DMS153 (cell line): ENCODE measurements at regions not wholly inside any gene's neighbourhood (a gene's known extent, or its start where the extent isn't known, plus 50 kb on each side); places are given as distances from the start of the nearest gene placed in this dataset.

Source experiments
- DNase-seq: peaks from one replicate; lab custom pipeline; 2025; lab: John Stamatoyannopoulos, UW

DNA sequence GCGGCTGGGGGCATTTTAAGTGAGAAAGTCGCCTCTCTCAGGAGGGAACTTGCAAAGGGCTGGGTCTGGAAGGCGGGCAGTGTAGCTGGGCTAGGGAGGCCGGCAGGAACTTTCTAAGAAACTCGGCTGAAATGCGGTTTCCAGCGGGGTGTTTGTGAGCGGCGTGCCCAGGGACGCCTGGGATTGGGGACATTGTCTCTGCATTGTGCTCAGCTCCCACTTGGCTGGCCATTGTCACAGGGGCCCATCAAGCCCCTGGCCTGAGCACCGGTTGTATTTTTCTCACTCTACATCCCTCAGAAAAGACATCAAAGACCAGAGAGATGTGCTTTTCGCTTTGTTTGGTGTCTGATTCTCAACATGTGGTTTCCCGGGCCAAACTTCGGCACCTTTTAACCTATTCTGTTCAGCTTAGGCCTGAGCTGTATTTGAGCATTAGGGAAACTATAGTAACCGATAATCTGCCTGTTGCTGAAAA lies 291.1 kb upstream of the IRX3 start:
- DNase-seq: no peak

DNA sequence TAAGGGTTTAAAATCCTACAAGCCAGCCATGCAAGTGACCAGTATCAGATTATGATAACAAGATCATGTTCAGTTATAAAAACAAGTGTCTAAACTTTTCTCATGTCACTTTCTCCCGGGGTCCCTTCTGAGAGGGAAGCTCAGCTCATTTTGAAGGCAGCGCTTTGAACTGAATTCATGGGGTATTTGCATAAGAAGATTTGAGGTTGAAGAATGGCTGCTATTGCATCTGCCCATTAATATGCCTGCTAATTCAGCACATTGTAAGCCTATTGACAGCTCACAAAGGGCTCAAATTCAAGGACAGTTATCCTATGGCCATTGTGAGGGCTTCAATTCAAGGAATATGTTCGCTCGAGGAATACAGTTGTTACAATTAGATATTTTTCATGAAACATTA lies 290.2 kb upstream of the IRX3 start:
- no peak for DNase-seq

DNA sequence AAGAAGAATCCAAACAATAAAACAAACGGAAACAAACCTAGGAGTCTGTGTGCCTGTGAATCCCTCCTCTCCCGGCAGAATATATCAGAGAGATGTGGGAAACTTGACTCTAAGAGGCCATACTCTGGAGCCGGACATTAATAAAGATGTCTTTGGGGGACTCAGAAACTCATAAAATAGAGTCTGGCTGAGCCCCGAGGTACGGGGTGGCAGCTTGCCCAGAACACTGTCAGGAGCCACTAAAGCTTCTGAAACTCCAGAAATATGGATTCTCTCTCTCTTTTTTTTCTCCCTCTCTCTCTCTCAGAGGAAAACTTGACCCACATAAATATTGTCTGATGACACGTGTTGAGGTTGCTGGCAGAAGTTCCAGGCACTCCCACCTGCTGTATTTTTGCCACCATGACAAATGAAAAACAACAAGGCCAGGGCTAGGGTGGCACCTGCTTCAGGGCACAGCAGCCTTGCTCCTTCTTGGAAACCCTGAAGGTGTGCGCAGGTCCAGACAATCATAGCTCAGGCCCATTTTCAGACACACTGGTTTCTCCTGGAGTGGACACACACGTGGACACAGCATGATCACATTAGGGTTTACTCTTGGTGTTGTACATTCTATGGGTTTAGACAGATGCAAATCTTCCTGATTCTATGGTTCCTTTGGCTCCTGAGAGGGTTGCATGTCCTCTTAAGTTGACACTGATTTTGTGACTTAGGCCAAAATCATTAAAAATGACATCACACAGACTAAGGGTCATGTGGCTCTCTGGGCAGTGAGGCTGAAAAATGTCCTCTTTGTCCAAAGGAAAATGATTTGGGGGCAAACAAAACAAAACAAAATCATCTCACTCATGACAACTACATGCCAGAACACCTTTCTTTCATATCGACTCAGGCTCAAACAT lies 282.6 kb upstream of the IRX3 start:
- DNase-seq: no peak

DNA sequence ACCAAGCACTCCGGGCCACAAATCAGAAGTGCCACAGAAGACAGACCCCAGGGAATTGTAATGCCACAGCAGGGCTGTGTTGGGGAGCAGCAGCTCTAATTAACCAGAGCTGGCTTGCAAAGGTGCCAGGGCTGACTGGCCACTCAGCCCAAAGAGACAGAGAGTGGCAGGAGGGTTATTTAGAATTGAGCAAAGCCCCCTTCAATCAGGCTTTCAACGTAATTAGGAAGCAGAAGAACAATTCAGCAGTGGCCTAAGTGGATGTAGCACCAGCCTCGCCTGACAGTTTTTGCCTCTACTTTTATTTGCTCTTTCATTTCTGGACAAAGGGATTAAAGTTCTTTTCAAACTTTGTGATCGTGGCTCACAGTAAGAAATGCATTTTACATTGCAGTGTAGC lies 278.3 kb upstream of the IRX3 start:
- no peak for DNase-seq

DNA sequence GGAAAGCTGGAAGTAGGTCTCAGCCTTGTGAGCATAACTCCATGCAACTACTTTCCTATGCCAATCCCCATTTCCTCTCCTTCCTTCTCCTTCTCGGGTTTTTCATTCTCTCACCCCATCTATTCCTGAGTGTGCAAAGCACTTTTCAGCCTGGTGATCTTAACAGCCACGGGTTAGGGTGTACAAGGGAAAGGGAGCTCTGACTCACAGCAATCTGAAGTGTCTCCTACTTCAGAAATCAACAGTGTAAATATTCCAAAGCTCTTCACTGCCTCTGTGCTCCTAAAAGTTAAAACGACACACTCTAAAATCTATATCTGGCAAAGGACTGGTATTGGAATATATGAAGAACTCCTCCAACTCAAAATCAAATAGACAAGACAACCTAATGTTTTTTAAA lies 268.0 kb upstream of the IRX3 start:
- DNase-seq: peak; percentile 16

DNA sequence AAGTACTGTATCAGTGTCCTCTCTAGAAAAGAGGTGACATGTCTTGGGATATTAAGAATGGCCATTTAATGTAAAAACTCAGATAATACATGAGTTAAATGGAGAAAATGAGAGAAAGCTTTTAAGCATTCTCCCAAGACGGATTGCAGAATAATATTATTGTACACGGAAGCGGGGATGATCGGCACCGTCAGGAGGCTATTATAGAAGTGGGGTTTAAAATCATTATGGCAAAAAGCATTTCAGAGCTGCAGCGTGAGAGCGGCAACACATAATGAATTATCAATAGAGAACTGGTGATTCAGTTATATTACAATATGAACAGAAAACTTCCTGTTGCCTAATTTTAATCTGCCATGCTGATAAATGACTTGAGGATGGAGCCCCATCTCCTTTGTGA lies 261.7 kb upstream of the IRX3 start:
- no peak for DNase-seq

DNA sequence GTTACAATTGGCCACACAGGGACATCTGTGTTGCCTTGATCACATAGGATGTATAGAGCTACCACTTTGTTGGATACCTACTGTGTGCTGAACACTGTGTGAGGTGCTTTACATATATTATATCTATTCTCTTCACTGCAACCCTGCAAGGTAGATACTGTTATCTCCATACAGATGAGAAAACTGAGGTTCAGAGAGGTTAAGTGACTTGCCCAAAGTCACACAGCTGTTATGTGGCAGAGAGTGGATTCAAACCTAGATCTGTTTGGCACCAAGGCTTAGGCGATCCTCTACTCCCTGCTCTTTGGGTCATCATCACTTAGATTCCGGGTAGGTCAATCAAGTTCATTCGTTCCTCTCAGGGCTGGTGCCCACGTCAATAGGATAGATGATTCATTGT lies 260.5 kb upstream of the IRX3 start:
- no peak for DNase-seq

DNA sequence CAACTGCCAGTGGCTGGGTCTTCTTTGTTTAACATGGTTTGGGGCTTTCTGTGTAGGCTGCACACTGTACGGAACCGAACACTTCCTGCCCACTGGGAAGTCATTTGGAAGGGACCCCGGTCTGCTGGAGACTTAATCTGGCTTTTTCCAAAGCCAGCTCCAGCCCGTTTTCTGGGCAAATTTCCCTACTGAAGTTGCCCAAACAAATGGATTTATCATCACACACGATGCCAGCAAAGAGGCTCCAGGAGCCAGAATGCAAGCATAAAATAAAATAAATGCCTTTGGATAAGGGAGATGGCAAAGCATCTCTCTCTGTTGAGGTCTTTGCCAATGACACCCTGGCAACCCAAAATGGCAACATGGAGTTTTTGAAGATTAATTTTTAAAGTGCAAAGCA lies 259.9 kb upstream of the IRX3 start:
- peak; percentile 22 for DNase-seq

DNA sequence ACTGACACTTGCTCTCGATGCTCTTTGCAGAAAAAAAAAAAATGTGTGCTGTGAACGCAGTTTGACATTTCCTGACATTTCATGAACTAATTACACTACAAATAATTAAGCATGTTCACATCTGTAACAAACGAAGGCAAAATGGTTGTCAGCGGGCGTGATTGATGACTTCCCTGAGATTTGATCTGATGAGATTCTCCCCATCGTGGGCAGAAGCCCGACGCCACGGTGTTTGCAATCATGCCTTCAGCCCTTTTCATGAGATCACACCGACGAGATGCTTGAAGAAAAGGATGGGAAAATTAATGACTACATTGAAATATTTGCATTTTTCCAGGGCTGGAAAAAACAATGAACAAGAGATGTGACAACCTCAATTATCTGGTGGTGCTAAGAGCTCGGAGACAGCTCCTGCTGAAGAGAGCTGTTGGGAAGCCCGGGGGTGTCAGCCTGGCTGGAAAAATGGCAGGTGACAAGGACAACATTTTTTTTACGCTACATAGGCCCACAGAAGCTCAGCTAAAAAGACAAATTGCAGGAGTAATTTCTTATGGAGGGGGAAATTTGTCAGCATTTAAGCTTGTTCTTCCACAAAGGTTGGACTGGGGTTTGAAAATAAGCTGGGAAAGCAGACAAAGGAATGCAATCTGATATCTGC lies 259.4 kb upstream of the IRX3 start:
- no peak for DNase-seq

DNA sequence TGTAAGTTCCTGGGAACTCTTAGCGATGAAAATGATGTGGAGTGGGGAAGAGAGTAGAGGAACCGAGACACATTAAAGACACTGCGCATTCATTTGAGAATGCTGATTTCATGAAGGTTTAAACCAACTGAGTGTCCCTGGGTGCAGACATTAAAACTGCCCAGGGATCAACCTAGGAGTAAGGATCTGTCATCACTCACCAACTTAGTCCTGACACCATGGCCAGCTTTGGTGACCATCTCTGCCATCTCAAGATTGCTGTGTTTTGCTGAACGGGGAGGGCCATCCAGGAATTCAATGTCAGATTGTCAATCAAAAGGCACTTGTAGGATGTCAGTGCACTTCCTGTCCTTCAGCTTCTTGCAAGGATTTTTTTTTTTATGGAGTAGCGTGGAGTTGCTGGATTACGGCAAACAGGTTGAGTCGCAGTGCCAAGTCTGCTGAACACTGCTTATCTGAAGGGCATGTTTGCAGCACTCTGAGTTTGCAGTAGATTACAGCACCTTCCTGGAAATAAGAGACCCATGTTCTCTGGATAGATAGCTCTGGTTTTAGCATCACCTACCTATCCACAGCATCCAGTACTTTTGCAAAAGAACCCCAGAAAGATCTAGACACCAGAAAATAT lies 258.1 kb upstream of the IRX3 start:
- DNase-seq: no peak

DNA sequence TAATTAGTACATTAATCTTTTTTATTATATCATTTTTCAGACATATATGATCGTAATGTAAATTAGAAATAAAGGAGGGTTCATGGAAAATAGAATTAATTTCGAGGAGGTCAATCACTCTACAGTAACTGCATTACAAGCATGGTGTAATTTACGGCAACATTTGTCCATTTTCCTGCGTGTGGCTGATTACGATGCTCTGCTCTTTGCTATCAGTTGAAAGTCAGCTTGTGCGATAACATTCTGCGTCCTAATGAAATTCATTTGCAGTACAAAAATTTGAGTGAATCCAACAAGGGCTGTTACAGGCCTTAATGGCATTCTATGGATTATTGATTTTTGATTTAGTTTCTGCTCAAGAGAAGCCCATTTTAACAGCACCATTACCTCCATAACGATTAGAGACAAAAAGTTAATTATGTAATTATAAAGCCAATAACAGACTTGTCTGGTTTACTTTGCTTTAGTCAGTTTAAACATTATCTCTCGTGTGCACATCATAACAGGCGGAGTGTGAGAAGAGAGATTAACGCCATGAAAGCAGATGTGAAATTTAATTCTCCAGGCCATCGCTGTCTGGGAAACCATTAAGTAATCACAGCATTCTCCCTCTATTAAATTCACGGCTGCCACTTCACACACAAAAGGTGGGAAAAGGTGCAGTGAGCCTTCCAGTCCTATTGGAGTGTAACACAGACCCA lies 256.4 kb upstream of the IRX3 start:
- DNase-seq: peak; percentile 26

DNA sequence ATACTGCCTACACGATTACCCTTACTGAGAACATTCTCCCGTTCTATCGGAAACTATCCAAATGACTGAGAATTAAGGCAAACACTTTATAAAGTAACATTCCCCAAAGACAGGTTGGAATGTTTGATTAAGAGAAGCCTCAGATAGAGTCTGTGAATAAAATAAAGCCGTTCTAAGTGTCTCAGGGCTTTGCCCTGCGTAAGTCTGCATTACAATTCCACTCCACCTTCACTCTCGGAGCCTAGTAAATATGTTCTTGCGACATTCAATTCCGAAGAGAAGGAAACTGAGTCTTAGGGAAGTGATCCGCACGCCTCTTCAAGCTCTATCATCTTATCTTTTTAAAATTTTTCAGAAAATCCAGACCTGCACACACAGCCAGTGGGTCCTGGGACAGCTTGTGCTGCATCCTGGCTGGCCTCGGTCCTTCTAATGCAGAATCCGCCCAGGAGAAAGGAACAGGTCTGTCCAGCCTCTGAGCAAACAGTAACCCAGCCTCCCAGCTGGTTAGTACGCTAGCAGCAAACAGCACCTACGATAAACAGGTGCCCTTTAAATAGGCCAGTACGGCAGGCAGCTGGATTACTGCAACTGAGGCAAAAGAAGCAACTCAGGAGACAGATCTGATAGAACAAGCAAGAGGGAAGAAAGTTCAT lies 254.1 kb upstream of the IRX3 start:
- peak; percentile 42 for DNase-seq

DNA sequence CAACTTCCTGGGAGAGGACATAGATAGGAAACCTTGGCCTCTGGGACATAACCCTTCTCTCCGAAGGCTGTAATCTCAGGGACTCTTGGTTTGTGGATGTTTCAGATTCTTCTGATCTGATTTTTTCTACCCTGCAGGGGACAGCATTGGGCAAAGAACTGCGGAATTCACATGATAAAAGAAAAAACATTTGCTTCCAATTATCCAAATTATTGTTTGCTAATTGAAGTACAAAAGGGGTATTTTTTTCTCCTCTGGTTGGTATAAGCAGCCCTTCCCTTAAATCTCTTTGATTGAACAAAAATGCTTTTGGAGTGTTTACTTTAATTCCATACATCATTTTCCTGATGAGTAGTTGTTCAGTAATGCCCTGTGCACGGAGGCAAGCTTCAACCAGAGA lies 251.7 kb upstream of the IRX3 start:
- no peak for DNase-seq

DNA sequence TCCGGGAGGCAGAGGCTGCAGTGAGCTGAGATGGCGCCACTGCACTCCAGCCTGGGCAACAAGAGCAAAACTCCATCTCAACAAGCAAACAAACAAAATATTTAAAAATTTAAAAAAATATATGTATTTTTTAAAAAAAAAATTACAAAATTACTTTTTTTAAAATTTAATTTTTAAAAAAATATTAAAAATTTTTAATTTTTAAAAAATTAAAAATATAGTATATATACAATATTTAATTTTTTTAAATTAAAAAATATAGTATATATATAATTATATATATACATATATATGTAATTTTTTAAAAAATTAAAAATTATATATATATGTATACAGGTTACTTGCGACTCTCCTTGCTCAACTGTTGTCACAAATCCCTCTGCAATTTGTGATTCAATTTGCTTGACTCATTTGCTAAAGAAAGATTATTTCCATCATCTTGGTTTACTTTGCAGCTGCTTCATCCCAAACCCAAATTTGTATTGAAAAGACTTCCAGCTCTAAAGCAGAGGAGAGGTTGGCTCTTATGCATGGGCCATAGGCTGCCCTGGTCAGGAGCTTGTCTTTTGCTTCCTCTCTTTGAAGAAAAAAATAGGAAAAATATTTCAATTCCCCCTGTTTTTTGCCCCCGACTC lies 247.4 kb upstream of the IRX3 start:
- no peak for DNase-seq

DNA sequence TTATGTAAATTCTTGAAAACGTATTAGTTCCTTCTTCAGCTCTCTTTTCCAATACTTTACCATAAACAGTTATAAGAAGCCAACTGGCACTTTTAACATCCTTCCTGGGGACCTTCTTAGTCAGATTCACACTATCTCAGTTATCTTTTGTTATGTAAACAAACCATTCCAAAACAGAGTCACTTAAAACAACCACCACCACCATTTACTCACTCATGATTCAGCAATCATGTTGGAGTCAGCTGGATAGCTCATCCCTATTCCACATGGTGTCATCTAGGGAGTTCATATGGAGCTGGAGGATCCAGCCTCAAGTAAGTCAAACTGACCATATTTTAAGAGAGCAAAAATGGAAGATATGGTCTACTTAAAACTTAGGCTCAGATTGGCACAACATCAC lies 240.3 kb upstream of the IRX3 start:
- DNase-seq: no peak

DNA sequence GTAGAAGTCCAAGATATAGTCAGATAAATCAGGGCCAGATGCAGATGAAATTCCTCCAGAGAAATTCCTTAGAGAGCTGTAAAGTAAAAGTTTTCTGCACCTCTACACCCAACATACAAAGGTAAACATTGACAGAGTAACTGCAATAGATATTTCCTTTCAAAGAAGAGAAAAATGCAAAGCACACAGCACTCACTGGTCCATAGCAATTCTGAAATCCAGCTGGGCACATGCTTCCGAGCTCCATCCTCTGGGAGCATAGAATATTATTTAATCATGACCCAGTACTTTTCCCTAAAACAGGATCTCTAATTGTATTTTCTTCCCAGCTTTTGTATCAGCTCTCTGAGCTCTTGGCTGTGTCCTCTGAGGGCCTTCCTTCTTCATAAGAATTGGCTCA lies 239.5 kb upstream of the IRX3 start:
- DNase-seq: no peak

DNA sequence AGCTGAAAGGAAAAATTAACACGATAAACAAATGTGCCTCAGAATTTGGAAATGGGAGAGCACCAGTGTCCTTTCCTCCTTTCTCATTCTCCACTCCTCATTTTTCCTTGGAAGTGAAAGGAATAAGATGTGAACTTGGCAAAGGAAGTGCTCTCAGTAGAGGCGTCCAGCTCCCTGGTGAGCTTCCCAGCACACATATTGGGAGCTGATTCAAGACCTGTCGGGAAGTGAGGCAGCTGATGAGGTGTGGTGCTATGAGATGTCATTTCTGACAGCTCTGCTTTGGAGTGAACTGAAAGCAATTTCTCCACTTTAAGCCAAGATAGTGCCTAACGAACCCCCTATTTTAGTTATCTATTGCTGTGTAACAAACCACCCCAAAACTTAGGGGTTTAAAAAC lies 238.5 kb upstream of the IRX3 start:
- no peak for DNase-seq

DNA sequence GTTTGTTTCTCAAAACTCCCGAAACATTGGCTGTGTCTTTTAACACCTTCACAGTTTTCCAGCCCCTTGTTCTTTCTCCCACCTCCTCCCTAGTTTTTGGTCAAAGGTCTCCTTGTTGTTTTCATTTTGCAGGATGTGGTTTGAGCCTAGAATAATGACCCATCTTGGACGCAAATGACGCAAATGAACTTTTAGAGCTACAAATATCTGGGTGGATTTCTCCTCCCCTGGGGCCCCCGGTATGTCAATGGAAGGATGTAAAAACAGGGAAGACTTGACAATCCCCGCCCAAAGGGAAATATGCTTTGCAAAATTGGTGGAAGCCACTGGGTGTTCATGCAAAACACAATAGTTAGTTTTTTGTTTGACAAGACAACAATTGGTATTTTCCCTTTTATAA lies 236.0 kb upstream of the IRX3 start:
- DNase-seq: no peak

DNA sequence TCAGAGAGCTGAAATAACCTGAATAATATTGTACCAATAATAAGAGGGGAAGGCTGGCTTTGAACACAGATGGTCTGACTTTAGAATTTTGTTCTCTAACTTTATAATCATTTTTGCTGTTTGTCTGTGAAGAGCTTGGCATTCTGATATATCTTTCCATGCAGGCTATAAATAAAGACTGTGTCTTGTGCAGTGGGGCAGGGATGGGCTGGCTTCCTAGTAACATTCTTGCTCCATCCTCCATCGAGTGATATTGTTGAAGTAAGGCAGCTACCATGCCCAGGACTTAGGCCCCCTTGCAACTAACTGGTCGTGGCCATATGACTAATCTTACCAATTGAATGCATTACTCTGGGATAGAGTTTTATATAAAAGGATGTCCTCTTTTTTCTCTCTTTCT lies 234.7 kb upstream of the IRX3 start:
- DNase-seq: no peak

DNA sequence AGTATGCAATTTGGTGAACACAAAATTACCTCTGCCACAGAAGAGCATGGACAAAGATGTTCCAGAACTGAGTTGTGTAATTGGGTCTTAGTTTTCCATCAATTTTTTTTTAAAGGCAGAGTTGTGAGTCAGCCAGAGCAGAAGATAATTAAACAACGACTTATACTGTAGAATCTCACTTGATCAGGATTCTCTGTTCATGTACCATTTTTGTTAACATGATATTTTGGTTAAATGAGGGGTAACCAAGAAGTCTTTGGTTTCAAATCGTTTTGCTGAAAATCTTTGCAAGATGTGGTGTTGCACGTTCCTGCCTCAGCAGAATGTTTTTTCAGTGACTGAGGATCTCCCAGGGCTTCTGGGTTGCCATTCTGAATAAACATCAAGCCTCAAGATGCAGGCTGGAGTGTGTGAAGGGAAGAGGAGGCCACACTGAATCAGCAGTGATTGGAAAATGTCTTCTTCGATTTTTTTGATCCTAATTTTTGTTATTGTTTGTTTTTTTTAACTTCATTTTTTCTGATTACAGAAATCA lies 232.6 kb upstream of the IRX3 start:
- DNase-seq: no peak

DNA sequence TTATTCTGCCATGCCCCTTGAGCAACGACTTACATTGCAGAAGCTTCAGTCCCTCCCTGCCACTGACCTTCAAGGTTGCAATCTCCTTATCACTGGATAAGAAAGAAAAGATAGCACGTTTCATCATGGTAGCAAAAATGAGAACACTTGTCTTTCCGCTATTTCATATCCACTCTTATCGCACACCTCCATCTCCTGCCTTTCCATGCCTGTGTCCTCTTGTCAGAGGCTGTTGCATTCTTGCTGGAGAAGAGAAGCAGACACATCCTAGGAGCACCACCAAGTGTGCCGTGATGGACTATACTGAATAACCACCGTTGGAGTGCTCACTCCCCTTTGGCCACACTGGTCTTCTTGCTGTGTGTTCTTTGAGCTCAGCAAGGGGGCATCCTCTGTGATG lies 230.6 kb upstream of the IRX3 start:
- no peak for DNase-seq
